ENCODE measurements at regions not wholly inside any gene's neighbourhood (a gene's known extent, or its start where the extent isn't known, plus 50 kb on each side); places are given as distances from the start of the nearest gene placed in this dataset.

DNA sequence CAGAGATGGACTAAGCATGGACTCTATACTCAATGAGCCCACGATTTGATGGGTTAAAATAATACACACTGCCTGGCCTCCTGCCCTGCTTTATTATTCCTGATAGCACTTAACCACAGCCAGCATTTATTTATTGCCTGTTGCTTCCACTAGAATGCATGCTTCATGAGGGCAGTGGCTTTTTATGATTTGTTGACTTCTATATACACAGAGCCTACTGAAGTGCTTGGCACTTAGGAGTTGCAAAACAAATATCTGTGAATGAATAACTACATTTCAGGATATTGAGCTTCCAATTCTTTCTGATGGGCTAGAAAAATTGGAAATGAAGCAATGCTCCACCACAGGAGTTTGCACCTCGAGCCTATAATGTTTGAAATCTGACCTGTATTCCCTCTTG is 513.6 kb upstream of the ZMIZ1 start:
- no peak for TF ChIP-seq SRF (IDR thresholded peaks at IDR 0.05; ENCODE audit: low read depth)
- no peak for TF ChIP-seq POLR2AphosphoS5 (IDR thresholded peaks at IDR 0.05; ENCODE audit: low read depth, low read length)
- TF ChIP-seq, protein P1, sequence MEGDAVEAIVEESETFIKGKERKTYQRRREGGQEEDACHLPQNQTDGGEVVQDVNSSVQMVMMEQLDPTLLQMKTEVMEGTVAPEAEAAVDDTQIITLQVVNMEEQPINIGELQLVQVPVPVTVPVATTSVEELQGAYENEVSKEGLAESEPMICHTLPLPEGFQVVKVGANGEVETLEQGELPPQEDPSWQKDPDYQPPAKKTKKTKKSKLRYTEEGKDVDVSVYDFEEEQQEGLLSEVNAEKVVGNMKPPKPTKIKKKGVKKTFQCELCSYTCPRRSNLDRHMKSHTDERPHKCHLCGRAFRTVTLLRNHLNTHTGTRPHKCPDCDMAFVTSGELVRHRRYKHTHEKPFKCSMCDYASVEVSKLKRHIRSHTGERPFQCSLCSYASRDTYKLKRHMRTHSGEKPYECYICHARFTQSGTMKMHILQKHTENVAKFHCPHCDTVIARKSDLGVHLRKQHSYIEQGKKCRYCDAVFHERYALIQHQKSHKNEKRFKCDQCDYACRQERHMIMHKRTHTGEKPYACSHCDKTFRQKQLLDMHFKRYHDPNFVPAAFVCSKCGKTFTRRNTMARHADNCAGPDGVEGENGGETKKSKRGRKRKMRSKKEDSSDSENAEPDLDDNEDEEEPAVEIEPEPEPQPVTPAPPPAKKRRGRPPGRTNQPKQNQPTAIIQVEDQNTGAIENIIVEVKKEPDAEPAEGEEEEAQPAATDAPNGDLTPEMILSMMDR (IDR thresholded peaks at IDR 0.05 in 2 of 3, conservative IDR thresholded peaks at IDR 0.05 in 1 of 3; ENCODE audit: borderline replicate concordance in 1 of 3, insufficient read depth in 1 of 3, low read depth in 2 of 3, low read length in 2 of 3), result no peak

All from HCT116 (cell line).